Loucy (cell line): ENCODE measurements at regions not wholly inside any gene's neighbourhood (a gene's known extent, or its start where the extent isn't known, plus 50 kb on each side); places are given as distances from the start of the nearest gene placed in this dataset.

Experiments
- H2AFZ ChIP-seq: fragments of 200-600 bp; sonication (generic); 2 replicates; pipeline ENCODE4 v1.6.0; 2016; ENCODE audit warnings: antibody characterized with exemption, mild to moderate bottlenecking, low read length, moderate library complexity
- H3F3A ChIP-seq: fragments of 200-600 bp; 2 replicates; pipeline ENCODE4 v1.6.0; 2016; ENCODE audit warnings: antibody characterized with exemption, low read depth, mild to moderate bottlenecking
- H3K27me3 ChIP-seq: fragments of 200-600 bp; sonication (generic); 2 replicates; pipeline ENCODE4 v1.6.1; 2014; ENCODE audit warnings: low read length, mild to moderate bottlenecking; ENCODE audit not compliant: insufficient read depth, poor library complexity, severe bottlenecking
- H3K36me3 ChIP-seq: fragments of 200-600 bp; sonication (generic); 2 replicates; pipeline ENCODE4 v1.6.1; 2016; ENCODE audit warnings: low read length; ENCODE audit not compliant: insufficient read depth
- H3K4me1 ChIP-seq: fragments of 200-600 bp; sonication (generic); 2 replicates; pipeline ENCODE4 v1.5.1; 2014; ENCODE audit warnings: low read length, mild to moderate bottlenecking; ENCODE audit not compliant: insufficient read depth, poor library complexity, severe bottlenecking
- H3K4me2 ChIP-seq: fragments of 200-600 bp; sonication (generic); 2 replicates; pipeline ENCODE4 v1.6.0; 2014; ENCODE audit warnings: antibody characterized with exemption, low read length, low read depth, mild to moderate bottlenecking; ENCODE audit not compliant: poor library complexity, severe bottlenecking
- H3K4me3 ChIP-seq: fragments of 200-600 bp; sonication (generic); 2 replicates; pipeline ENCODE4 v1.5.1; 2014; ENCODE audit warnings: low read length, mild to moderate bottlenecking, mixed read lengths; ENCODE audit not compliant: poor library complexity, severe bottlenecking
- H3K79me2 ChIP-seq: fragments of 200-600 bp; sonication (generic); 2 replicates; pipeline ENCODE4 v1.6.1; 2014; ENCODE audit warnings: low read length; ENCODE audit not compliant: insufficient read depth
- H3K9ac ChIP-seq: fragments of 200-600 bp; sonication (generic); 2 replicates; pipeline ENCODE4 v1.6.0; 2014; ENCODE audit warnings: mild to moderate bottlenecking, low read depth, low read length, moderate library complexity; ENCODE audit not compliant: poor library complexity, severe bottlenecking
- H3K9me2 ChIP-seq: fragments of 200-600 bp; sonication (generic); replicated peaks from 2 replicates; pipeline ENCODE4 v1.6.1; 2016; ENCODE audit warnings: low read depth, low read length, mixed read lengths
- H3K9me3 ChIP-seq: fragments of 200-600 bp; sonication (generic); 2 replicates; pipeline ENCODE4 v1.6.1; 2014; ENCODE audit warnings: mild to moderate bottlenecking, antibody characterized with exemption, low read length, low read depth; ENCODE audit not compliant: insufficient read depth
- H4K20me1 ChIP-seq: fragments of 200-600 bp; sonication (generic); 2 replicates; pipeline ENCODE4 v1.6.0; 2014; ENCODE audit warnings: antibody characterized with exemption, low read length, mild to moderate bottlenecking; ENCODE audit not compliant: insufficient read depth, poor library complexity, severe bottlenecking
- EZH2phosphoT487 ChIP-seq: fragments of 200-600 bp; IDR thresholded peaks from 2 replicates; pipeline ENCODE4 v1.6.1; 2018; ENCODE audit warnings: antibody characterized with exemption, mild to moderate bottlenecking, moderate library complexity, borderline replicate concordance
- TF ChIP-seq, protein P1 (sequence below): fragments of 200-600 bp; sonication (generic); conservative IDR thresholded peaks from 2 replicates; pipeline ENCODE4 v1.5.1; 2014; ENCODE audit warnings: mild to moderate bottlenecking, antibody characterized with exemption, low read length

DNA sequence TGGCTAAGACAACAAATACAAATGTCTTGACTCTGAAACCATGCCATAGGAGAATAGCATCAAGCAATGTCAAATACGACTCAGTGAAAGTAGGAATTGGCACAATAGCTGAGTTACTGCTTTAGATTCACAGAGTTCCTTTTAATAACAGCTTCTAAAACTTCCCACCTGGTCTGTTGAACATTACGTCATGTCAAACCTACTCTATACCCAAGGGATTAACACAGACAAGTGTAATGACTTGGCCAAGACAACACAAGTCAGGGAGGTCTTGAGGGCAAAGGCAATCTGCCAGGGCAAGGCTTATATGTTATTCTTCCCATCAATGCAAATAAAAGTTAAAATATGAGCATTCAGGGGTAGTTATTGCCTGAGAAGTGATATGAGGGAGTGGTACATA is 265.1 kb upstream of the PRDM1 start:
- Histone ChIP-seq H3K27me3 (no peaks in the 10 kb centered on the region), H3K9me3 (no peaks in the 10 kb centered on the region), H3K79me2 (no peaks in the 10 kb centered on the region), H3K4me1 (no peaks in the 10 kb centered on the region), H3K4me3 (no peak overlapping the region), H3K36me3 (no peaks in the 10 kb centered on the region), H3F3A (no peaks in the 10 kb centered on the region), H3K9ac (no peak overlapping the region), H3K4me2 (no peak overlapping the region), H3K9me2 (no peaks in the 10 kb centered on the region), H2AFZ (no peak overlapping the region), H4K20me1 (no peaks in the 10 kb centered on the region)
- no peak for TF ChIP-seq EZH2phosphoT487
- TF ChIP-seq, protein P1, sequence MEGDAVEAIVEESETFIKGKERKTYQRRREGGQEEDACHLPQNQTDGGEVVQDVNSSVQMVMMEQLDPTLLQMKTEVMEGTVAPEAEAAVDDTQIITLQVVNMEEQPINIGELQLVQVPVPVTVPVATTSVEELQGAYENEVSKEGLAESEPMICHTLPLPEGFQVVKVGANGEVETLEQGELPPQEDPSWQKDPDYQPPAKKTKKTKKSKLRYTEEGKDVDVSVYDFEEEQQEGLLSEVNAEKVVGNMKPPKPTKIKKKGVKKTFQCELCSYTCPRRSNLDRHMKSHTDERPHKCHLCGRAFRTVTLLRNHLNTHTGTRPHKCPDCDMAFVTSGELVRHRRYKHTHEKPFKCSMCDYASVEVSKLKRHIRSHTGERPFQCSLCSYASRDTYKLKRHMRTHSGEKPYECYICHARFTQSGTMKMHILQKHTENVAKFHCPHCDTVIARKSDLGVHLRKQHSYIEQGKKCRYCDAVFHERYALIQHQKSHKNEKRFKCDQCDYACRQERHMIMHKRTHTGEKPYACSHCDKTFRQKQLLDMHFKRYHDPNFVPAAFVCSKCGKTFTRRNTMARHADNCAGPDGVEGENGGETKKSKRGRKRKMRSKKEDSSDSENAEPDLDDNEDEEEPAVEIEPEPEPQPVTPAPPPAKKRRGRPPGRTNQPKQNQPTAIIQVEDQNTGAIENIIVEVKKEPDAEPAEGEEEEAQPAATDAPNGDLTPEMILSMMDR, result no peak

DNA sequence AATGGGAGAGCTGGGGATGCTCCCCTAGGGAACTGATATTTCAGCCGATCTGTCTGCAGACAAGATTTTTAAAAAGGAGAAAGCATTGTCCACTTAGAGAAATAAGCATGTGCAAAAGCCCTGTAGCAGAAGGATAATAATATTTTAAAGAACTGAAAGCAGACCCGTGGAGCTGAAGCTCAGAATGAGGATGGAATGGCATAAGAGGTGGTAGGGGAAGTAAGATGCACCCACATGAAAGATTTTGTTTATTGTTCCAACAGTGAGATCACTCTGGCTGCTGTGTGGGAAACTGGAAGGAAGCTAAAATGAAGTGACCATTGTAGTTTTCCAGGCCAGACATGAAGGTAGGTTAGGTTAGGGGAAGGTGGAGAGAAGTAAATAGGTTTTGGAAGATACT is 266.4 kb upstream of the PRDM1 start:
- Histone ChIP-seq H3K36me3 (no peaks in the 10 kb centered on the region), H4K20me1 (no peaks in the 10 kb centered on the region), H3K79me2 (no peaks in the 10 kb centered on the region), H3K4me3 (no peak overlapping the region), H3K9me2 (no peaks in the 10 kb centered on the region), H3K9me3 (no peaks in the 10 kb centered on the region), H3K27me3 (no peaks in the 10 kb centered on the region), H3K4me2 (no peak overlapping the region), H3F3A (no peaks in the 10 kb centered on the region), H3K4me1 (peaks cover 5% of the 10 kb centered on the region), H3K9ac (no peak overlapping the region), H2AFZ (no peak overlapping the region)
- TF ChIP-seq, protein P1, result no peak
- TF ChIP-seq EZH2phosphoT487, result no peak

DNA sequence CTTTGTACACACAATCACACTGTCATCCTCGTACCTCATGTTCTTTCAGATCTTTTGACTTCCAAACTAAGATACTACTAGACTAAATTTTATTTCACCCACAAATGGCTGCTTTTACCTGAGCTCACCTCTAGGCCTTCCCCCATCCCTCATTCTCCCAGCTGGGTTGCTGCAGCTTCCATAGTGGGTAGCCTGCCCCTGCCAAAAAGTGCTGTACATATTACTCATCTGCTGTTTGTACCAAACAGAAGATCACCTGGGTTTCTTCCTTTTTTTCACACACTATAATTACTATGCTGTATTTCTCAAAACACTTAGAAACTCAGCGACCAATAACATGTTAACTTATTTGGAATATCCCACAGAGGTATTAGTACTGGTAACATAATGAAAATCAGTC is 267.6 kb upstream of the PRDM1 start:
- no peak overlapping the region for H3K9ac ChIP-seq
- no peak overlapping the region for H3K4me3 ChIP-seq
- no peaks in the 10 kb centered on the region for H3K9me3 ChIP-seq
- TF ChIP-seq, protein P1, result no peak
- no peak for TF ChIP-seq EZH2phosphoT487
- no peaks in the 10 kb centered on the region for H3K36me3 ChIP-seq
- H3K79me2 ChIP-seq, result no peaks in the 10 kb centered on the region
- H3K9me2 ChIP-seq, result no peaks in the 10 kb centered on the region
- H3F3A ChIP-seq, result no peaks in the 10 kb centered on the region
- peaks cover 5% of the 10 kb centered on the region for H3K4me1 ChIP-seq
- H2AFZ ChIP-seq, result no peak overlapping the region
- H3K27me3 ChIP-seq, result no peaks in the 10 kb centered on the region
- H4K20me1 ChIP-seq, result no peaks in the 10 kb centered on the region
- H3K4me2 ChIP-seq, result no peak overlapping the region
